GM12878 (cell line): ENCODE measurements at regions not wholly inside any gene's neighbourhood (a gene's known extent, or its start where the extent isn't known, plus 50 kb on each side); places are given as distances from the start of the nearest gene placed in this dataset.
A peak's percentile ranks its signal among the peaks of the same experiment; 100 is the strongest.

ENCODE experiments used
- ATAC-seq: fragments of 200-7000 bp; cut with Tn5 transposase; 3 replicates; pipeline ENCODE4 v1.9.1; 2020; ENCODE audit warnings: mild to moderate bottlenecking, moderate library complexity
- BruUV-seq: library from RNA; stranded (reverse); fragments of 400-500 nt; replicated peaks from 2 replicates; lab custom pipeline; 2021; lab: Mats Ljungman, UMichigan
- CTCF ChIA-PET: fragments of 300-600 bp; sonication (Branson Sonifier 250); formaldehyde crosslinking; extraction: SDS; loops from one replicate; lab custom pipeline; 2021; ENCODE audit warnings: inconsistent platforms; lab: Yijun Ruan, JAX
- POLR2A ChIA-PET: fragments of 350-600 bp; formaldehyde crosslinking; extraction: SDS; loops from one replicate; lab custom pipeline; 2021; ENCODE audit warnings: inconsistent platforms; lab: Charles Lee
- RAD21 ChIA-PET: fragments of 300-600 bp; sonication (Branson Sonifier 250); formaldehyde crosslinking; loops from one replicate; lab custom pipeline; 2023; ENCODE audit warnings: antibody characterized with exemption; ENCODE audit not compliant: unreplicated experiment; lab: Charles Lee
- SMC1A ChIA-PET: fragments of 300-600 bp; sonication (Branson Sonifier 250); formaldehyde crosslinking; loops from one replicate; lab custom pipeline; 2023; ENCODE audit not compliant: unreplicated experiment, uncharacterized antibody; lab: Charles Lee
- DNase-seq: peaks from one replicate; pipeline ENCODE4 v3.0.0-alpha.2; 2011; ENCODE audit warnings: low read depth, low spot score
- FAIRE-seq: peaks from 3 replicates; lab custom pipeline; 2011; peaks lifted over from hg19 to GRCh38; lab: Jason Lieb, UNC
- H2AFZ ChIP-seq: 2 replicates; pipeline ENCODE4 v1.6.0; 2011; ENCODE audit warnings: low read depth, low read length, control low read depth; ENCODE audit not compliant: control insufficient read depth
- H3K27ac ChIP-seq: 2 replicates; pipeline ENCODE4 v1.5.1; 2011; ENCODE audit warnings: control low read depth; ENCODE audit not compliant: control insufficient read depth, insufficient read depth
- H3K27me3 ChIP-seq, 2 experiments: replicated peaks in 1 of 2; 2 replicates each; pipeline versions ENCODE4 v1.6.0 to v1.6.1; 2011; ENCODE audit warnings: low read length in 1 of 2; ENCODE audit not compliant: control insufficient read depth in 2 of 2, insufficient read depth in 2 of 2
- H3K36me3 ChIP-seq, 2 experiments: 2 replicates each; pipeline ENCODE4 v1.5.1; 2011; ENCODE audit warnings: low read length in 1 of 2; ENCODE audit not compliant: control insufficient read depth in 2 of 2, insufficient read depth in 2 of 2
- H3K4me1 ChIP-seq: 2 replicates; pipeline ENCODE4 v1.6.1; 2011; ENCODE audit warnings: mild to moderate bottlenecking, low read length, moderate library complexity, mixed read lengths; ENCODE audit not compliant: control insufficient read depth, insufficient read depth
- H3K4me2 ChIP-seq: 2 replicates; pipeline ENCODE4 v1.6.0; 2011; ENCODE audit warnings: control low read depth; ENCODE audit not compliant: control insufficient read depth, insufficient read depth
- H3K4me3 ChIP-seq: fragments of 200-600 bp; sonication (generic); 2 replicates; pipeline ENCODE4 v1.5.1; 2016
- H3K79me2 ChIP-seq: 2 replicates; pipeline ENCODE4 v1.6.0; 2011; ENCODE audit warnings: low read length; ENCODE audit not compliant: control insufficient read depth, insufficient read depth
- H3K9ac ChIP-seq: 2 replicates; pipeline ENCODE4 v1.8.0; 2011; ENCODE audit warnings: low read length, control low read depth, mixed read lengths; ENCODE audit not compliant: control insufficient read depth, insufficient read depth
- H3K9me3 ChIP-seq: replicated peaks from 3 replicates; pipeline ENCODE4 v1.5.1; 2011; ENCODE audit warnings: mild to moderate bottlenecking, low read length; ENCODE audit not compliant: control insufficient read depth, insufficient read depth
- H4K20me1 ChIP-seq: 2 replicates; pipeline ENCODE4 v1.6.0; 2011; ENCODE audit not compliant: control insufficient read depth, insufficient read depth
- EED ChIP-seq: sonication (generic); IDR thresholded peaks from 2 replicates; pipeline ENCODE4 v1.6.1; 2016; ENCODE audit warnings: antibody characterized with exemption, low read depth
- MAX ChIP-seq: IDR thresholded peaks from 2 replicates; pipeline ENCODE4 v1.6.1; 2012; ENCODE audit warnings: low read depth, low read length, improper control_type of control experiment
- MYB ChIP-seq: fragments of 150-350 bp; IDR thresholded peaks from 2 replicates; pipeline ENCODE4 v1.6.1; 2014; ENCODE audit warnings: mild to moderate bottlenecking, low read depth, low read length, borderline replicate concordance
- NFXL1 ChIP-seq: fragments of 450-650 bp; IDR thresholded peaks from 2 replicates; pipeline ENCODE4 v1.6.1; 2017; ENCODE audit warnings: antibody characterized with exemption, mild to moderate bottlenecking, borderline replicate concordance
- RAD51 ChIP-seq: fragments of 450-650 bp; IDR thresholded peaks from 2 replicates; pipeline ENCODE4 v1.6.1; 2016; ENCODE audit warnings: moderate library complexity, mild to moderate bottlenecking, inconsistent platforms
- ZBTB33 ChIP-seq: fragments of 450-650 bp; IDR thresholded peaks from 2 replicates; pipeline ENCODE4 v1.6.1; 2017; ENCODE audit warnings: mild to moderate bottlenecking
- WGBS: methylation state at CpG from one replicate; pipeline ENCODE4 v1.1.6; 2016; ENCODE audit warnings: low lambda C conversion rate; ENCODE audit not compliant: insufficient replicate concordance, insufficient coverage; ENCODE audit errors: missing lambda C conversion rate; 5-methylcytosine and 5-hydroxymethylcytosine counted together
- in situ Hi-C: fragments of 300-500 bp; cut with MboI; formaldehyde crosslinking; loops from 9 replicates; pipeline ENCODE4 v1.14.3; 2018; ENCODE audit warnings: mixed read lengths
- intact Hi-C: fragments of 100-400 bp; cut with micrococcal nuclease; formaldehyde crosslinking; loops from one replicate; pipeline ENCODE4 v1.14.2; 2022; ENCODE audit not compliant: unreplicated experiment
- TF ChIP-seq, protein P1 (sequence below): IDR thresholded peaks from 2 replicates; pipeline ENCODE4 v1.6.1; 2012; ENCODE audit warnings: improper control_type of control experiment, low read depth, low read length; ENCODE audit not compliant: insufficient replicate concordance

- ChIA-PET RAD21 (no interaction called here), SMC1A (no interaction called here), CTCF (no interaction called here), POLR2A (no interaction called here)
- Histone ChIP-seq H3K4me2 (no peak overlapping the region), H3K9ac (no peak overlapping the region), H2AFZ (no peak overlapping the region), H3K9me3 (no peaks in the 10 kb centered on the region; the same call in 2 of the 3 replicates), H3K27ac (no peak overlapping the region), H3K4me1 (no peaks in the 10 kb centered on the region), H3K79me2 (no peaks in the 10 kb centered on the region), H3K4me3 (no peak overlapping the region), H3K27me3 (no peaks in the 10 kb centered on the region), H3K36me3 (no peaks in the 10 kb centered on the region), H4K20me1 (no peaks in the 10 kb centered on the region)
- no peak for DNase-seq
- TF ChIP-seq, protein P1, sequence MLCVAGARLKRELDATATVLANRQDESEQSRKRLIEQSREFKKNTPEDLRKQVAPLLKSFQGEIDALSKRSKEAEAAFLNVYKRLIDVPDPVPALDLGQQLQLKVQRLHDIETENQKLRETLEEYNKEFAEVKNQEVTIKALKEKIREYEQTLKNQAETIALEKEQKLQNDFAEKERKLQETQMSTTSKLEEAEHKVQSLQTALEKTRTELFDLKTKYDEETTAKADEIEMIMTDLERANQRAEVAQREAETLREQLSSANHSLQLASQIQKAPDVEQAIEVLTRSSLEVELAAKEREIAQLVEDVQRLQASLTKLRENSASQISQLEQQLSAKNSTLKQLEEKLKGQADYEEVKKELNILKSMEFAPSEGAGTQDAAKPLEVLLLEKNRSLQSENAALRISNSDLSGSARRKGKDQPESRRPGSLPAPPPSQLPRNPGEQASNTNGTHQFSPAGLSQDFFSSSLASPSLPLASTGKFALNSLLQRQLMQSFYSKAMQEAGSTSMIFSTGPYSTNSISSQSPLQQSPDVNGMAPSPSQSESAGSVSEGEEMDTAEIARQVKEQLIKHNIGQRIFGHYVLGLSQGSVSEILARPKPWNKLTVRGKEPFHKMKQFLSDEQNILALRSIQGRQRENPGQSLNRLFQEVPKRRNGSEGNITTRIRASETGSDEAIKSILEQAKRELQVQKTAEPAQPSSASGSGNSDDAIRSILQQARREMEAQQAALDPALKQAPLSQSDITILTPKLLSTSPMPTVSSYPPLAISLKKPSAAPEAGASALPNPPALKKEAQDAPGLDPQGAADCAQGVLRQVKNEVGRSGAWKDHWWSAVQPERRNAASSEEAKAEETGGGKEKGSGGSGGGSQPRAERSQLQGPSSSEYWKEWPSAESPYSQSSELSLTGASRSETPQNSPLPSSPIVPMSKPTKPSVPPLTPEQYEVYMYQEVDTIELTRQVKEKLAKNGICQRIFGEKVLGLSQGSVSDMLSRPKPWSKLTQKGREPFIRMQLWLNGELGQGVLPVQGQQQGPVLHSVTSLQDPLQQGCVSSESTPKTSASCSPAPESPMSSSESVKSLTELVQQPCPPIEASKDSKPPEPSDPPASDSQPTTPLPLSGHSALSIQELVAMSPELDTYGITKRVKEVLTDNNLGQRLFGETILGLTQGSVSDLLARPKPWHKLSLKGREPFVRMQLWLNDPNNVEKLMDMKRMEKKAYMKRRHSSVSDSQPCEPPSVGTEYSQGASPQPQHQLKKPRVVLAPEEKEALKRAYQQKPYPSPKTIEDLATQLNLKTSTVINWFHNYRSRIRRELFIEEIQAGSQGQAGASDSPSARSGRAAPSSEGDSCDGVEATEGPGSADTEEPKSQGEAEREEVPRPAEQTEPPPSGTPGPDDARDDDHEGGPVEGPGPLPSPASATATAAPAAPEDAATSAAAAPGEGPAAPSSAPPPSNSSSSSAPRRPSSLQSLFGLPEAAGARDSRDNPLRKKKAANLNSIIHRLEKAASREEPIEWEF: no peak
- no peak for TF ChIP-seq RAD51
- TF ChIP-seq EED: no peak
- no peak for TF ChIP-seq MAX
- no peak for TF ChIP-seq ZBTB33
- TF ChIP-seq MYB: no peak
- TF ChIP-seq NFXL1: no peak
- ATAC-seq: peak; percentile 39; the same call in 2 of the 3 replicates
- FAIRE-seq: no peak
- no TSS peak for BruUV-seq
- intact Hi-C loops: no loop called here
- WGBS: 57% methylated on average over 3 of the region's 3 CpGs
- in situ Hi-C loops: no loop called here
These were observed 234.7 kb upstream of the GLI3 start for GRCh38 chr7:42471573-42472174.
